ENCODE measurements at regions not wholly inside any gene's neighbourhood (a gene's known extent, or its start where the extent isn't known, plus 50 kb on each side); places are given as distances from the start of the nearest gene placed in this dataset.

GRCh38 chr5:117088176-117088575 lies 513.6 kb upstream of the SEMA6A start:
- no peak for DNase-seq (ENCODE audit: low read depth, low spot score)

GRCh38 chr5:117084067-117084466 lies 509.4 kb upstream of the SEMA6A start:
- DNase-seq (ENCODE audit: low read depth, low spot score), result no peak

- no peak for DNase-seq (ENCODE audit: low read depth, low spot score)
Measured at GRCh38 chr5:117082977-117083376, 508.4 kb upstream of the SEMA6A start.

GRCh38 chr5:117077142-117077541 lies 502.5 kb upstream of the SEMA6A start:
- no peak for DNase-seq (ENCODE audit: low read depth, low spot score)

- DNase-seq (ENCODE audit: low read depth, low spot score), result no peak
Measured at GRCh38 chr5:117072439-117072838, 497.8 kb upstream of the SEMA6A start.

- no peak for DNase-seq (ENCODE audit: low read depth, low spot score)
Measured at GRCh38 chr5:117065800-117066199, 491.2 kb upstream of the SEMA6A start.

- DNase-seq (ENCODE audit: low read depth, low spot score), result no peak
Measured at GRCh38 chr5:117065161-117065560, 490.5 kb upstream of the SEMA6A start.

- DNase-seq (ENCODE audit: low read depth, low spot score), result no peak
Measured at GRCh38 chr5:117060099-117060498, 485.5 kb upstream of the SEMA6A start.

GRCh38 chr5:117058740-117059139 lies 484.1 kb upstream of the SEMA6A start:
- DNase-seq (ENCODE audit: low read depth, low spot score), result no peak

- DNase-seq (ENCODE audit: low read depth, low spot score), result no peak
Measured at GRCh38 chr5:117055517-117055916, 480.9 kb upstream of the SEMA6A start.

GRCh38 chr5:117054911-117055310 lies 480.3 kb upstream of the SEMA6A start:
- DNase-seq (ENCODE audit: low read depth, low spot score), result no peak

- no peak for DNase-seq (ENCODE audit: low read depth, low spot score)
Measured at GRCh38 chr5:117054141-117054540, 479.5 kb upstream of the SEMA6A start.

GRCh38 chr5:117041926-117042595 lies 467.4 kb upstream of the SEMA6A start:
- DNase-seq (ENCODE audit: low read depth, low spot score), result no peak

GRCh38 chr5:117039035-117039434 lies 464.4 kb upstream of the SEMA6A start:
- no peak for DNase-seq (ENCODE audit: low read depth, low spot score)

- no peak for DNase-seq (ENCODE audit: low read depth, low spot score)
Measured at GRCh38 chr5:117027384-117027783, 452.8 kb upstream of the SEMA6A start.

GRCh38 chr5:117020999-117021398 lies 446.4 kb upstream of the SEMA6A start:
- no peak for DNase-seq (ENCODE audit: low read depth, low spot score)

- DNase-seq (ENCODE audit: low read depth, low spot score), result no peak
Measured at GRCh38 chr5:117013280-117013877, 438.8 kb upstream of the SEMA6A start.

- DNase-seq (ENCODE audit: low read depth, low spot score), result no peak
Measured at GRCh38 chr5:117010574-117010973, 436.0 kb upstream of the SEMA6A start.

GRCh38 chr5:116998024-116998423 lies 423.4 kb upstream of the SEMA6A start:
- no peak for DNase-seq (ENCODE audit: low read depth, low spot score)

- DNase-seq (ENCODE audit: low read depth, low spot score), result no peak
Measured at GRCh38 chr5:116992681-116993080, 418.1 kb upstream of the SEMA6A start.

GRCh38 chr5:116989995-116990394 lies 415.4 kb upstream of the SEMA6A start:
- DNase-seq (ENCODE audit: low read depth, low spot score), result no peak

GRCh38 chr5:116982035-116982434 lies 407.4 kb upstream of the SEMA6A start:
- no peak for DNase-seq (ENCODE audit: low read depth, low spot score)

- DNase-seq (ENCODE audit: low read depth, low spot score), result no peak
Measured at GRCh38 chr5:116980581-116980980, 406.0 kb upstream of the SEMA6A start.

- DNase-seq (ENCODE audit: low read depth, low spot score), result no peak
Measured at GRCh38 chr5:116976767-116977166, 402.1 kb upstream of the SEMA6A start.

Data from activated CD4-positive, CD25-positive, alpha-beta regulatory T cell treated with anti-CD3 and anti-CD28 coated beads, Interleukin-2, amount 50 U/mL, for 16 hours (primary cell).